Nephron (organoid): ENCODE measurements at regions not wholly inside any gene's neighbourhood (a gene's known extent, or its start where the extent isn't known, plus 50 kb on each side); places are given as distances from the start of the nearest gene placed in this dataset.

Experiments used
- H3K27ac Mint-ChIP-seq, 3 experiments: 2 replicates each; pipeline ENCODE4 v1.8.0; 2020; ENCODE audit warnings: mixed read lengths in 3 of 3, mild to moderate bottlenecking in 2 of 3, moderate library complexity in 1 of 3
- H3K27me3 Mint-ChIP-seq: 2 replicates; pipeline ENCODE4 v1.8.0; 2021; ENCODE audit warnings: low read depth, mild to moderate bottlenecking, moderate library complexity, mixed read lengths
- H3K36me3 Mint-ChIP-seq: 2 replicates; pipeline ENCODE4 v1.8.0; 2020; ENCODE audit warnings: low read depth, mixed read lengths
- H3K4me1 Mint-ChIP-seq: 2 replicates; pipeline ENCODE4 v1.8.0; 2020; ENCODE audit warnings: mixed read lengths
- H3K4me3 Mint-ChIP-seq, 3 experiments: 2 replicates each; pipeline ENCODE4 v1.8.0; 2020; ENCODE audit warnings: mild to moderate bottlenecking in 3 of 3, mixed read lengths in 3 of 3, moderate library complexity in 2 of 3
- H3K9me3 Mint-ChIP-seq: 2 replicates; pipeline ENCODE4 v1.8.0; 2020; ENCODE audit warnings: mixed read lengths
- CTCF ChIP-seq, 3 experiments: fragments of 200-600 bp; sonication (generic); IDR thresholded peaks; one replicate each; pipeline ENCODE4 v1.5.0; 2021; ENCODE audit warnings: antibody characterized with exemption in 3 of 3; ENCODE audit not compliant: unreplicated experiment in 3 of 3

- Mint-ChIP-seq H3K27ac (no peak overlapping the region), H3K27me3 (peaks cover 4% of the 10 kb centered on the region), H3K4me1 (no peaks in the 10 kb centered on the region), H3K36me3 (no peaks in the 10 kb centered on the region), H3K4me3 (no peak overlapping the region), H3K9me3 (peaks cover 20% of the 10 kb centered on the region)
- TF ChIP-seq CTCF (IDR thresholded peaks at IDR 0.05; ENCODE audit: unreplicated experiment in 3 of 3) = no peak
Measured at GRCh38 chr18:78566065-78566464, 413.6 kb upstream of the SALL3 start.

- TF ChIP-seq CTCF (IDR thresholded peaks at IDR 0.05; ENCODE audit: unreplicated experiment in 3 of 3) = no peak
- H3K27ac Mint-ChIP-seq = no peak overlapping the region
- H3K4me3 Mint-ChIP-seq = no peak overlapping the region
- H3K36me3 Mint-ChIP-seq = no peaks in the 10 kb centered on the region
- peaks cover under 1% of the 10 kb centered on the region for H3K27me3 Mint-ChIP-seq
- no peaks in the 10 kb centered on the region for H3K4me1 Mint-ChIP-seq
- H3K9me3 Mint-ChIP-seq = peaks cover 23% of the 10 kb centered on the region
Measured at GRCh38 chr18:78566720-78567119, 412.9 kb upstream of the SALL3 start.

- H3K4me1 Mint-ChIP-seq = no peaks in the 10 kb centered on the region
- H3K9me3 Mint-ChIP-seq = peaks cover 41% of the 10 kb centered on the region
- H3K27ac Mint-ChIP-seq = no peak overlapping the region
Measured at GRCh38 chr18:78571063-78571785, 408.4 kb upstream of the SALL3 start.

GRCh38 chr18:78571831-78572347, 407.7 kb upstream of the SALL3 start:
- Mint-ChIP-seq H3K27me3 (no peaks in the 10 kb centered on the region), H3K9me3 (peaks cover 41% of the 10 kb centered on the region), H3K4me1 (no peaks in the 10 kb centered on the region), H3K4me3 (no peak overlapping the region), H3K27ac (no peak overlapping the region), H3K36me3 (peaks cover 7% of the 10 kb centered on the region)
- TF ChIP-seq CTCF (IDR thresholded peaks at IDR 0.05; ENCODE audit: unreplicated experiment in 3 of 3) = no peak

More at GRCh38 chr18:78571063-78571785, 408.4 kb upstream of the SALL3 start:
- H3K4me3 Mint-ChIP-seq = no peak overlapping the region
- no peak for TF ChIP-seq CTCF (IDR thresholded peaks at IDR 0.05; ENCODE audit: unreplicated experiment in 3 of 3)
- peaks cover 7% of the 10 kb centered on the region for H3K36me3 Mint-ChIP-seq
- no peaks in the 10 kb centered on the region for H3K27me3 Mint-ChIP-seq

- Mint-ChIP-seq H3K9me3 (peaks cover 43% of the 10 kb centered on the region), H3K27me3 (no peaks in the 10 kb centered on the region), H3K27ac (no peak overlapping the region), H3K4me3 (no peak overlapping the region), H3K36me3 (peaks cover 7% of the 10 kb centered on the region), H3K4me1 (no peaks in the 10 kb centered on the region)
- TF ChIP-seq CTCF (IDR thresholded peaks at IDR 0.05; ENCODE audit: unreplicated experiment in 3 of 3) = no peak
Measured at GRCh38 chr18:78573773-78574172, 405.8 kb upstream of the SALL3 start.

GRCh38 chr18:78576967-78577366, 402.7 kb upstream of the SALL3 start:
- Mint-ChIP-seq H3K27ac (no peak overlapping the region), H3K4me1 (no peaks in the 10 kb centered on the region), H3K4me3 (no peak overlapping the region), H3K9me3 (peaks cover 31% of the 10 kb centered on the region), H3K36me3 (peaks cover 7% of the 10 kb centered on the region), H3K27me3 (peaks cover 8% of the 10 kb centered on the region)
- no peak for TF ChIP-seq CTCF (IDR thresholded peaks at IDR 0.05; ENCODE audit: unreplicated experiment in 3 of 3)
